Ascending aorta (tissue), 2 donors: ENCODE measurements at regions not wholly inside any gene's neighbourhood (a gene's known extent, or its start where the extent isn't known, plus 50 kb on each side); places are given as distances from the start of the nearest gene placed in this dataset.

Source experiments
- DNase-seq, 2 donors: peaks; one replicate each; pipeline ENCODE4 v3.0.0-alpha.2; 2019; ENCODE audit warnings: low spot score in 2 of 2
- H3K27ac ChIP-seq, 2 donors: fragments of 200-600 bp; sonication (generic); one replicate each; pipeline ENCODE4 v1.5.1; 2016 to 2017; ENCODE audit warnings: mild to moderate bottlenecking in 1 of 2
- H3K27me3 ChIP-seq: fragments of 200-600 bp; sonication (generic); one replicate; pipeline ENCODE4 v1.5.1; 2017
- H3K36me3 ChIP-seq, 2 donors: fragments of 200-600 bp; sonication (generic); one replicate each; pipeline ENCODE4 v1.5.1; 2016
- H3K4me1 ChIP-seq, 2 donors: fragments of 200-600 bp; sonication (generic); one replicate each; pipeline ENCODE4 v1.5.1; 2016 to 2017; ENCODE audit warnings: mild to moderate bottlenecking in 1 of 2
- H3K4me3 ChIP-seq, 2 donors: fragments of 200-600 bp; sonication (generic); one replicate each; pipeline ENCODE4 v1.5.1; 2016 to 2017; ENCODE audit warnings: mild to moderate bottlenecking in 1 of 2
- H3K9me3 ChIP-seq, 2 donors: fragments of 200-600 bp; sonication (generic); one replicate each; pipeline ENCODE4 v1.5.1; 2016
- intact Hi-C: fragments of 100-400 bp; cut with DNase I; formaldehyde crosslinking; loops from one replicate; pipeline ENCODE4 v1.15.1; 2023
- TF ChIP-seq, protein P1 (sequence below), 3 experiments: fragments of 200-600 bp in 2 of 3; fragments of 450-650 bp in 1 of 3; sonication (generic) in 2 of 3; IDR thresholded peaks; one replicate each; pipeline ENCODE4 v1.5.1; 2016 to 2019; ENCODE audit warnings: antibody characterized with exemption in 3 of 3, mild to moderate bottlenecking in 1 of 3, moderate library complexity in 1 of 3

DNA sequence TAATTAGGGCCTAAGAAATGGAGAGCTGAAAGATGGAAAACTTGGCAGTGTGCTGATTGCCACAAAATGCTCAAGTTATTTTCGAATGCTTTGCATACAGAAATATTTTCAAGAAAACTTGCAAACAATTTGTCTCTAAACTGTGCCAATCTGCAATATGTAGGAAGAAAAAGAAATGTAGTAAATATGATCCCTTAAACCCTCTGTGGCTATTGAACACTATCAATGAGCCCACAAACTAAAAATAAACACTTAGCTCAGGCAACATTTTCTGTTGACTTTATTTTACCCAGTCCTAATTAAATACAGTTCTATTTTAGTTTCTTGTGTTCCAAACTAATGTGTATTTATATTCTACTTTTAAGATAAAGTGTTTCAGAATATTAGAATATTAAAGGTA is 342.1 kb downstream of the SEMA3D start:
- no peak for DNase-seq
- no peaks in the 10 kb centered on the region for H3K36me3 ChIP-seq
- H3K9me3 ChIP-seq, result no peaks in the 10 kb centered on the region
- H3K27me3 ChIP-seq, result no peaks in the 10 kb centered on the region
- no peak overlapping the region for H3K27ac ChIP-seq
- intact Hi-C loops, result no loop called here
- no peak overlapping the region for H3K4me3 ChIP-seq
- no peaks in the 10 kb centered on the region for H3K4me1 ChIP-seq
- TF ChIP-seq, protein P1, sequence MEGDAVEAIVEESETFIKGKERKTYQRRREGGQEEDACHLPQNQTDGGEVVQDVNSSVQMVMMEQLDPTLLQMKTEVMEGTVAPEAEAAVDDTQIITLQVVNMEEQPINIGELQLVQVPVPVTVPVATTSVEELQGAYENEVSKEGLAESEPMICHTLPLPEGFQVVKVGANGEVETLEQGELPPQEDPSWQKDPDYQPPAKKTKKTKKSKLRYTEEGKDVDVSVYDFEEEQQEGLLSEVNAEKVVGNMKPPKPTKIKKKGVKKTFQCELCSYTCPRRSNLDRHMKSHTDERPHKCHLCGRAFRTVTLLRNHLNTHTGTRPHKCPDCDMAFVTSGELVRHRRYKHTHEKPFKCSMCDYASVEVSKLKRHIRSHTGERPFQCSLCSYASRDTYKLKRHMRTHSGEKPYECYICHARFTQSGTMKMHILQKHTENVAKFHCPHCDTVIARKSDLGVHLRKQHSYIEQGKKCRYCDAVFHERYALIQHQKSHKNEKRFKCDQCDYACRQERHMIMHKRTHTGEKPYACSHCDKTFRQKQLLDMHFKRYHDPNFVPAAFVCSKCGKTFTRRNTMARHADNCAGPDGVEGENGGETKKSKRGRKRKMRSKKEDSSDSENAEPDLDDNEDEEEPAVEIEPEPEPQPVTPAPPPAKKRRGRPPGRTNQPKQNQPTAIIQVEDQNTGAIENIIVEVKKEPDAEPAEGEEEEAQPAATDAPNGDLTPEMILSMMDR (IDR thresholded peaks at IDR 0.05), result no peak

DNA sequence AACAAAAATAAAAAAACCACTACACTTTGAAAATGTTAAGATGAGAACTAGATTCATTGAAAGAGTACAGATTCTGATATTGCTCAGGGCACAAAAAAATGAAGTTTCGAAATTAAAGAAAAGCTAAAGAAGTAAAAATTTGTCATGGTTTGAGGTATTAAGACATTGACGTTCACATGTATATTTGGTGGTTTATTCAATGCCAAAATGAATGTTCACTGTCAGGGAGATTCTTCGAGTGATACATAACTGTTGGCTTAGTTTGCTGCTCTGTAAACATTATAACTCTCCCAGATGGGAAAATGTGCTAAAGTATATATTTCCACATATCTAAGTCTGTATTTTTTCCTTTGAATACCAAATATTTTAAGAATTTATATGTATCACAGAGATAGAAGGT is 345.0 kb downstream of the SEMA3D start:
- DNase-seq, result no peak
- TF ChIP-seq, protein P1 (IDR thresholded peaks at IDR 0.05), result no peak

GRCh38 chr7:84838857-84839256 is 348.0 kb downstream of the SEMA3D start:
- TF ChIP-seq, protein P1 (IDR thresholded peaks at IDR 0.05), result no peak
- Histone ChIP-seq H3K4me3 (no peak overlapping the region), H3K27ac (no peak overlapping the region), H3K27me3 (no peaks in the 10 kb centered on the region), H3K36me3 (no peaks in the 10 kb centered on the region), H3K9me3 (no peaks in the 10 kb centered on the region), H3K4me1 (no peaks in the 10 kb centered on the region)
- intact Hi-C loops, result no loop called here
- DNase-seq, result no peak

More for the DNA sequence above, 345.0 kb downstream of the SEMA3D start:
- no peaks in the 10 kb centered on the region for H3K4me1 ChIP-seq
- H3K4me3 ChIP-seq, result no peak overlapping the region
- intact Hi-C loops, result no loop called here
- H3K36me3 ChIP-seq, result no peaks in the 10 kb centered on the region
- no peak overlapping the region for H3K27ac ChIP-seq
- no peaks in the 10 kb centered on the region for H3K9me3 ChIP-seq
- no peaks in the 10 kb centered on the region for H3K27me3 ChIP-seq

DNA sequence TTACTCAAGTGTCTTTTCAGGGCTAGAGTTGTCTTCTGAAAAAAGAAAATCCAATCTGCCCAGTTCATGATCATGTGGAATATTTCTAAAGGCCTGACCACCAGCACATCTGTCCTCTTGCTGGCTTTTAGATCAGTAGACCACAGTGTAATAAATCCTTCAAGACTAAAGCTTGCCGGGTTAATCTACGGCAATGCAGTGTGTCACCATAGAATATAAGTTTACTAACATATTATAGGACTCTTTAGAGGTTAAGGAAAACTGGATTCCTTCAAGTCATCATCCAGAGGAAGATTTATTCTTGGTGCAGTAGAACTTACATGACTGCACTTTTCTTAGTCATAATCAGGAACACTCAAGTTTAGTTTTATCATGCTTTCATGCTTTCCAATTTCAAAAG is 349.5 kb downstream of the SEMA3D start:
- intact Hi-C loops, result no loop called here
- TF ChIP-seq, protein P1 (IDR thresholded peaks at IDR 0.05), result no peak
- H3K27ac ChIP-seq, result no peak overlapping the region
- H3K9me3 ChIP-seq, result no peaks in the 10 kb centered on the region
- H3K4me3 ChIP-seq, result no peak overlapping the region
- no peaks in the 10 kb centered on the region for H3K4me1 ChIP-seq
- H3K27me3 ChIP-seq, result no peaks in the 10 kb centered on the region
- no peaks in the 10 kb centered on the region for H3K36me3 ChIP-seq
- no peak for DNase-seq

GRCh38 chr7:84829719-84830118 is 357.1 kb downstream of the SEMA3D start:
- TF ChIP-seq, protein P1 (IDR thresholded peaks at IDR 0.05), result no peak
- no peak overlapping the region for H3K27ac ChIP-seq
- no peaks in the 10 kb centered on the region for H3K4me1 ChIP-seq
- H3K9me3 ChIP-seq, result no peaks in the 10 kb centered on the region
- no peaks in the 10 kb centered on the region for H3K27me3 ChIP-seq
- no peak overlapping the region for H3K4me3 ChIP-seq
- no peaks in the 10 kb centered on the region for H3K36me3 ChIP-seq
- DNase-seq, result no peak
- intact Hi-C loops, result no loop called here

- H3K4me3 ChIP-seq, result no peak overlapping the region
- no peaks in the 10 kb centered on the region for H3K27me3 ChIP-seq
Observed at GRCh38 chr7:84824057-84824651, 362.7 kb downstream of the SEMA3D start.

More at GRCh38 chr7:84824057-84824651, 362.7 kb downstream of the SEMA3D start:
- intact Hi-C loops, result no loop called here
- DNase-seq, result no peak
- H3K36me3 ChIP-seq, result no peaks in the 10 kb centered on the region
- TF ChIP-seq, protein P1 (IDR thresholded peaks at IDR 0.05), result no peak
- peaks cover 0 to 2% of the 10 kb centered on the region in 2 donors for H3K4me1 ChIP-seq
- H3K27ac ChIP-seq, result no peak overlapping the region
- no peaks in the 10 kb centered on the region for H3K9me3 ChIP-seq
